Spinal cord (tissue), 9 donors: ENCODE measurements at regions not wholly inside any gene's neighbourhood (a gene's known extent, or its start where the extent isn't known, plus 50 kb on each side); places are given as distances from the start of the nearest gene placed in this dataset.
A peak's percentile ranks its signal among the peaks of the same experiment; 100 is the strongest.

ENCODE experiments used
- DNase-seq, 6 donors: peaks; one replicate each; pipeline versions ENCODE4 v3.0.0 to v3.0.0-alpha.2; 2013 to 2015; ENCODE audit warnings: low spot score in 6 of 6, low read depth in 4 of 6
- H3K27ac ChIP-seq: one replicate; pipeline ENCODE4 v1.5.1; 2013; ENCODE audit warnings: low read depth, low read length, control low read depth
- H3K27me3 ChIP-seq: one replicate; pipeline ENCODE4 v1.6.1; 2013; ENCODE audit warnings: low read length; ENCODE audit not compliant: control insufficient read depth, insufficient read depth
- H3K36me3 ChIP-seq: one replicate; pipeline ENCODE4 v1.6.1; 2013; ENCODE audit warnings: low read length; ENCODE audit not compliant: control insufficient read depth, insufficient read depth
- H3K4me1 ChIP-seq: one replicate; pipeline ENCODE4 v1.6.1; 2013; ENCODE audit warnings: low read length; ENCODE audit not compliant: control insufficient read depth, insufficient read depth
- H3K4me3 ChIP-seq: one replicate; pipeline ENCODE4 v1.5.1; 2013; ENCODE audit warnings: low read depth, low read length, control low read depth
- H3K9me3 ChIP-seq: one replicate; pipeline ENCODE4 v1.6.1; 2013; ENCODE audit warnings: low read length; ENCODE audit not compliant: control insufficient read depth, insufficient read depth
- WGBS: methylation state at CpG from one replicate; pipeline ENCODE4 v1.1.5; 2013; ENCODE audit warnings: missing lambda C conversion rate; ENCODE audit not compliant: insufficient coverage; 5-methylcytosine and 5-hydroxymethylcytosine counted together
- donor health status: healthy.

GRCh38 chr20:50318710-50319109 lies 128.1 kb downstream of the CEBPB start:
- no peaks in the 10 kb centered on the region for H3K9me3 ChIP-seq
- H3K36me3 ChIP-seq = no peaks in the 10 kb centered on the region
- 98% methylated on average over 5 of the region's 8 CpGs for WGBS
- H3K27me3 ChIP-seq = no peaks in the 10 kb centered on the region
- DNase-seq = no peak
- H3K4me3 ChIP-seq = no peak overlapping the region
- H3K27ac ChIP-seq = no peak overlapping the region
- H3K4me1 ChIP-seq = peaks cover 14% of the 10 kb centered on the region

DNA sequence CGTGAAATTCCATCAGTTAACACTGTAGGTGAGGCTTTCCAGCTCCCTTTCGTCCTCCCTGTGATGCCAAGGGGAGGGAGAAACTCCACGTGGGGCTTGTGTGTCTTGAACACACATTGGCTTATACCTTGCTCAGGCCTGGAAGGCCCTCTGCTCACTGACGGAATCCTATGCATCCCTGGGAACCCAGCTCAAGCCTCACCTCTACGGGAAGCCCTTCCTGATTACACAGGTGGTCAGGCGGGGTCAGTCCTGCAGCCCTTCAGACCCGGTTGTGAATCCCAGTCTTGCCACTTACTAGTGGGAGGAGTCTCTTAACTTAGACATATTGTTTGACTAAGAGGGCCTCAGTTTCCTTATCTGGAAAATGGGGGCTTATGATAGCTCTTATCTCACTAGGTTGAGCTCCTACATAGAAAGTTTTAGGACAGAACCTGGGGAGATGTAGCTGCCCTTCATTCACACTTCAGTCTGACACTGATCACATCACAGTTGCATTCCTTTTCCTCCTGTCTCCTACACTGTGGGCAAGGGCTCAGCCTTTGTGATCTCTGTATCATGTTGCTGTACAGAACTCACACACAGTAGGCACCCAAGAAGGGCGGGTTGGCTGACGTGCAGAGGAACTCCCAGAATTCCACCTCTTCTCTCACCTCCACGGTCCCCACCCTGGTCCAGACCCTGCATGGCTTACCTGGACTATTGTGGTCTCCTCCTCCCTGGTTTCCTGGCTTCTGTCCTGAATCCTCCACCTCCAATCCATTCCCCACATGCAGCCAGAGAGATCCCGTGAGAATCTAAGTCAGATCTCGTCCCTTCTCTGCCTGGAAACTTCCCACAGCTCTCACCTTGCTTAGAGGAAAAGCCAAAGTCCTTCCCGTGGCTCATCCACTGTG lies 129.6 kb downstream of the CEBPB start:
- Histone ChIP-seq H3K4me3 (no peak overlapping the region), H3K36me3 (no peaks in the 10 kb centered on the region), H3K9me3 (no peaks in the 10 kb centered on the region), H3K27ac (no peak overlapping the region), H3K27me3 (no peaks in the 10 kb centered on the region), H3K4me1 (peaks cover 14% of the 10 kb centered on the region)
- DNase-seq = no peak
- 80% methylated on average over 11 of the region's 13 CpGs for WGBS

DNA sequence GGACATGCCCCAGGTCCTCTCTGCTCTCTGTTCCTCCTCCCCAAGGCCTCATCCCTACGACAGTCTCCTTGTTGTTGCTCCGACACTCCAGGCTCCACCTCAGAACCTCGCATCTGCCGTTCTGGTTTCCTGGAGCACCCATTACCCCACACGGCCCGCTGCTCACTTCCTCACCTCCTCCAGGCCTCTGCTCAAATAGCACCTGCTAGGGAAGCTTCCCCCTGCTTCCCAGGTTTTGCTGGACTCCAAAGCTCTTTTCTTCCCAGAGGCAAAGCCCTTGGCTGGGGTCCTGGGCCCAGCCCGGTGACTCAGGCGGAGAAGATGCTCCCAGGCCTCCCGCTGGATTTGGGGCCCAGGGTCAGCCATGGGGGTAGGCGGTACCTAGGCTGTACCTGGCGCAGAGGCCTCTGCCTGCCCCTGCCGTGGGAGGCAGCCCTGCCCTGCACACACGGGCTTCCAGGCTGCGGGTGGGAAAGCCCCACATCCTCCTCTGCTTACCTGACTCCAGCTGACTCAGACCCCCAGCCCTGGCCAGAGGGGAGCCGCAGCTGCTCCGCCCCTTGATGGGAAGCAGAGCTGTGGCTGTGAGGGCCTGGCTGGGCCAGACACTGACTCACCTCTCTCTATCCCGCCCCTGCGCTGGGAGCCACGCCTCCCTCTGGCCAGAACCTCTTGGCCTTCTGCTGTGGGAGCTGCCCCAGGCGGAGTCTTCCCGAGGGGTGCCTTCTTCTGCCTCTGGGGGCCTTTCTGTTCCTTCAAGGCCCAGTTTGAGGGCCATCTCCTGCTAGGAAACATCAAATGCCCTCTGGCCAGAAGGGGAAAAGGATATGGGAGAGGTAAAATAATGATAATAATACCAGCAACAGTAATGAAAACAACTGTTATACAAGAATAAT lies 130.5 kb downstream of the CEBPB start:
- Histone ChIP-seq H3K4me1 (peaks cover 14% of the 10 kb centered on the region), H3K36me3 (no peaks in the 10 kb centered on the region), H3K9me3 (no peaks in the 10 kb centered on the region), H3K4me3 (no peak overlapping the region), H3K27me3 (no peaks in the 10 kb centered on the region), H3K27ac (no peak overlapping the region)
- WGBS = 68% methylated on average over 21 of the region's 21 CpGs
- peak in 1 of 6 donors; percentile 39 for DNase-seq

GRCh38 chr20:50321797-50322480 lies 131.3 kb downstream of the CEBPB start:
- Histone ChIP-seq H3K27me3 (no peaks in the 10 kb centered on the region), H3K36me3 (no peaks in the 10 kb centered on the region), H3K4me1 (peaks cover 14% of the 10 kb centered on the region), H3K27ac (no peak overlapping the region), H3K9me3 (no peaks in the 10 kb centered on the region), H3K4me3 (no peak overlapping the region)
- 49% methylated on average over 9 of the region's 9 CpGs for WGBS
- DNase-seq = peak in 2 of 6 donors; percentile 25 to 49

DNA sequence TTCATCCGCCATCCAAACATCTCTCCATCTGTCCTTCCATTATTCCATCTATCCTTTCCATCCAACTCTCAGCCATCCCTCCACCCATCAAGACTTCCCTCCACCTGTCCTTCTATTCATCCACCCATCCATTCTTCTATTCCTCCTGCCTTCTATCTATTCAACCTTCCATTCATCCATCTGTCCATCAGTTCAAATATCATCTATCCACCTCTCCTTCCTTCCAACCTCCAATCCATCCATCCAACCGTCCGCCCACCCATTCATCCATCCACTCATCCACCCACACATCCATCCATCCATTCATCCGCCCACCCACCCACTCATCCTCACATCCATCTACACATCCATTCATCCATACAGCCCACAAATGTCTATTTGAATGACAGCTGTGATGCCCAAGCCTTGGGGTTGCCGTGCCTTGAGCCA lies 132.1 kb downstream of the CEBPB start:
- Histone ChIP-seq H3K36me3 (no peaks in the 10 kb centered on the region), H3K27ac (no peak overlapping the region), H3K4me3 (no peak overlapping the region), H3K27me3 (no peaks in the 10 kb centered on the region), H3K4me1 (peaks cover 14% of the 10 kb centered on the region), H3K9me3 (no peaks in the 10 kb centered on the region)
- no peak for DNase-seq
- 80% methylated on average over 5 of the region's 5 CpGs for WGBS

DNA sequence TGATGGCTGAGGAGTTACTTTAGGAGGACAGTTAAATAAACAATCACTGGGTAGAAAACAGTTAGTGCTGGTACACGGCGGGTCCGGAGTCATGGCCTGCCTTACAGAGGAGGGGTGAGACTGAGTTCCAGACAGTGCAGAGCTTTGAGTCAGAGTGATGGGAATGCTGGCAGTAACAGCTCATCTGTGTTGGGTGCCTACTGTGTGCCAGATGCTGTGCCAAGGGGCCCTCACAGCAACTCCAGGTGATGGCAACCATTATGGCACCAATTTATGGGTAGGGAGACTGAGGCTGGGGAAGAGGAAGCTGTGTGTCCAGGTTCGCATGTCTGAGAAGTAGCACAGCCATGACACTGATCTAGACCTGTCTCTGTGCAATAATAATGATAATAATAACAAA lies 132.6 kb downstream of the CEBPB start:
- Histone ChIP-seq H3K27ac (no peak overlapping the region), H3K9me3 (no peaks in the 10 kb centered on the region), H3K27me3 (no peaks in the 10 kb centered on the region), H3K4me3 (no peak overlapping the region), H3K4me1 (peaks cover 14% of the 10 kb centered on the region), H3K36me3 (no peaks in the 10 kb centered on the region)
- 58% methylated on average over 2 of the region's 4 CpGs for WGBS
- no peak for DNase-seq

DNA sequence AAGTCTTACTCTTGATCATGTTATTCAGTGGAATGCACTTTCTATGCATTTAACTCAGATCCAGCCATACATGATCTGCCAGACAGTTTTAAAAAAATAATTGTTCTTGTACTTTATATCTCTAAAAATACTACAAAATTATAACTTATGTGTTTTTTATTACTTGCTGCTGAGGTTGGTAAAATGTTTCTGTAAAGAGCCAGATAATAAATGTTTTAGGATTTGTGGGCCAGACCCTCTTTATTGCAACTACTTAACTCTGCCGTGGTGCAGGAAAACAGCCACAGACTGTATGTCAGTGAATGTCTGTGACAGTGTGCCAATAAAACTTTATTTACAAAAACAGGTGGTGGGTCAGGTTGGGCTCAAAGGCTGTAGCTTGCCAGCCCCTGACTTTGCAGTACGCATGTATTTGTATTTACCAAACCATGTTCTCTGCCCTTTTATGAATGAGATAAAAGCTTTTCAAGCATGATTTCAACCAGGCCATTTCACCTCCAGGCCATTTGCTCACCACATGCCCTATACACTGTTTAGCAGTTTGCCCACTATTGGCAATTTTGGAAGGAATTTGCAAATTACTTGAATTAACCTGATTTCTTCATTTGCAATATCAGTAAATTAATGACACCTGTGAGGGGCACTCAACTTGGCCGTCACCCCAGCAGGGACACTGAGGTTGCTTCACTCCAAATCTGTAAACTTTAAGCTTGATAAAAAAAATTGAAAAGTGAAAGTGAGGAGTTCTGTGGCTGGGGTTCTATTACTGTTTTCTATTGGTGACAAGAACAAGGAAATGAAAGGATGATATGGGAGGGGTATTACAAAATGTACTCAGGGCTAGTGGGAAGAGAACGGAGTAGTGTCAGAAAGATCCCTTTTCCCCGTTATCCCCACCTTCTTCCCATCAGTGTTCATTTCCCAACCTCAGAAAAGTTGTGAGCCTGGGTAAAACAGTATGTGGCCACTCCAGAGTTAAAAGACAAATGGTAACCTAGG lies 133.4 kb downstream of the CEBPB start:
- Histone ChIP-seq H3K27ac (no peak overlapping the region), H3K4me3 (no peak overlapping the region), H3K9me3 (no peaks in the 10 kb centered on the region), H3K4me1 (peaks cover 14% of the 10 kb centered on the region), H3K27me3 (no peaks in the 10 kb centered on the region), H3K36me3 (no peaks in the 10 kb centered on the region)
- 89% methylated on average over 1 of the region's 5 CpGs for WGBS
- DNase-seq = no peak

DNA sequence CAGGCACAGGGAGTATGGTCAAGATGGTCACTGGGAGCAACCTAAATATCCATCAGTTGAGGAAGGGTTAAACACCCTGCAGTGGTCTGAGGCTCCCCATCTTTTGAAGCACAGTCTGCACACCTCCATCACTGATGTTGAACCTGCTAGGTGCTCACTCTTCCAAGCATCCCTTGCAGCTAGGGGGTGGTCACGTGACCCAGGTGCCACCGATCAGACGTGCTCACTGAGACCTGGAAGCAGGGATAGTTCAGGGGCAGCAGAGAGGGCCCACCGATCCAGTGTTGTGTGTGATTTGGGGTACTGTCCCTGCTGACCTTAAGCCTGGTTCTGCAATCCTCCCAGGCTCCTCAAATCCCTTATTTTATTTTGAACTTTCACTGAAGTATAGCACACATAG lies 134.6 kb downstream of the CEBPB start:
- H3K27ac ChIP-seq = no peak overlapping the region
- no peaks in the 10 kb centered on the region for H3K9me3 ChIP-seq
- H3K27me3 ChIP-seq = no peaks in the 10 kb centered on the region
- DNase-seq = no peak
- peaks cover 14% of the 10 kb centered on the region for H3K4me1 ChIP-seq
- no peaks in the 10 kb centered on the region for H3K36me3 ChIP-seq
- H3K4me3 ChIP-seq = no peak overlapping the region
- WGBS = 92% methylated on average over 2 of the region's 4 CpGs
